A549 (cell line): ENCODE measurements at regions not wholly inside any gene's neighbourhood (a gene's known extent, or its start where the extent isn't known, plus 50 kb on each side); places are given as distances from the start of the nearest gene placed in this dataset.

Source experiments
- CTCF ChIP-seq: fragments of >200 bp; sonication (Bioruptor Twin); formaldehyde crosslinking; IDR thresholded peaks from 3 replicates; pipeline ENCODE4 v1.5.1; 2016
- JUNB ChIP-seq: fragments of >200 bp; sonication (Bioruptor Twin); formaldehyde crosslinking; IDR thresholded peaks from 2 replicates; pipeline ENCODE4 v1.6.1; 2016

GRCh38 chr2:191565647-191566198, 112.2 kb upstream of the NABP1 start:
- TF ChIP-seq CTCF: no peak
- no peak for TF ChIP-seq JUNB
